OCI-LY1 (cell line): ENCODE measurements at regions not wholly inside any gene's neighbourhood (a gene's known extent, or its start where the extent isn't known, plus 50 kb on each side); places are given as distances from the start of the nearest gene placed in this dataset.

Experiments used
- H2AFZ ChIP-seq: fragments of 200-600 bp; sonication (generic), shearing (Covaris generic); 2 replicates; pipeline ENCODE4 v1.6.0; 2014; ENCODE audit warnings: antibody characterized with exemption, mild to moderate bottlenecking, low read length
- H3F3A ChIP-seq: fragments of 200-600 bp; sonication (generic), shearing (Covaris generic); 2 replicates; pipeline ENCODE4 v1.6.0; 2014; ENCODE audit warnings: mild to moderate bottlenecking, antibody characterized with exemption, low read length, moderate library complexity; ENCODE audit not compliant: insufficient read depth
- H3K27ac ChIP-seq: fragments of 200-600 bp; sonication (generic); 2 replicates; pipeline ENCODE4 v1.5.1; 2014; ENCODE audit warnings: low read length, mixed run types, mild to moderate bottlenecking, low read depth; ENCODE audit not compliant: poor library complexity, severe bottlenecking
- H3K27me3 ChIP-seq: fragments of 200-600 bp; sonication (generic); 2 replicates; pipeline ENCODE4 v1.6.0; 2014; ENCODE audit warnings: antibody characterized with exemption, mild to moderate bottlenecking, low read length, moderate library complexity; ENCODE audit not compliant: insufficient read depth
- H3K36me3 ChIP-seq: fragments of 200-600 bp; sonication (generic); 2 replicates; pipeline ENCODE4 v1.6.1; 2014; ENCODE audit warnings: mild to moderate bottlenecking, antibody characterized with exemption, low read length, moderate library complexity, mixed read lengths; ENCODE audit not compliant: insufficient read depth
- H3K4me1 ChIP-seq: fragments of 200-600 bp; sonication (generic); 2 replicates; pipeline ENCODE4 v1.5.1; 2014; ENCODE audit warnings: mild to moderate bottlenecking, low read length, moderate library complexity; ENCODE audit not compliant: insufficient read depth, severe bottlenecking
- H3K4me2 ChIP-seq: fragments of 200-600 bp; sonication (generic), shearing (Covaris generic); 2 replicates; pipeline ENCODE4 v1.6.1; 2014; ENCODE audit warnings: low read length
- H3K4me3 ChIP-seq: fragments of 200-600 bp; sonication (generic); 2 replicates; pipeline ENCODE4 v1.5.1; 2014; ENCODE audit warnings: low read length, low read depth, mild to moderate bottlenecking, mixed read lengths; ENCODE audit not compliant: poor library complexity, severe bottlenecking
- H3K79me2 ChIP-seq: fragments of 200-600 bp; shearing (Covaris generic); 2 replicates; pipeline ENCODE4 v1.6.1; 2016; ENCODE audit warnings: mixed run types, low read length, mixed read lengths; ENCODE audit not compliant: insufficient read depth
- H3K9ac ChIP-seq: fragments of 200-600 bp; sonication (generic), shearing (Covaris generic); 2 replicates; pipeline ENCODE4 v1.6.1; 2014; ENCODE audit warnings: mild to moderate bottlenecking, low read length, mixed read lengths
- H3K9me2 ChIP-seq: fragments of 200-600 bp; sonication (generic), shearing (Covaris generic); 2 replicates; pipeline ENCODE4 v1.6.1; 2014; ENCODE audit warnings: low read depth, mild to moderate bottlenecking, low read length, mixed read lengths
- H3K9me3 ChIP-seq: fragments of 200-600 bp; shearing (Covaris generic); 2 replicates; pipeline ENCODE4 v1.6.1; 2014; ENCODE audit warnings: low read length, mixed read lengths
- H4K20me1 ChIP-seq: fragments of 200-600 bp; sonication (generic), shearing (Covaris generic); 2 replicates; pipeline ENCODE4 v1.6.0; 2016; ENCODE audit warnings: mild to moderate bottlenecking, low read length; ENCODE audit not compliant: insufficient read depth
- EZH2 ChIP-seq: fragments of 200-600 bp; sonication (generic), shearing (Covaris generic); IDR thresholded peaks from 2 replicates; pipeline ENCODE4 v1.8.0; 2017; ENCODE audit warnings: borderline replicate concordance, mixed run types, mild to moderate bottlenecking, antibody characterized with exemption, low read length, moderate library complexity, mixed read lengths
- TF ChIP-seq, protein P1 (sequence below): fragments of 200-600 bp; sonication (generic), shearing (Covaris generic); IDR thresholded peaks from 2 replicates; pipeline ENCODE4 v1.5.1; 2017; ENCODE audit warnings: mild to moderate bottlenecking, antibody characterized with exemption, low read length, moderate library complexity, mixed read lengths

DNA sequence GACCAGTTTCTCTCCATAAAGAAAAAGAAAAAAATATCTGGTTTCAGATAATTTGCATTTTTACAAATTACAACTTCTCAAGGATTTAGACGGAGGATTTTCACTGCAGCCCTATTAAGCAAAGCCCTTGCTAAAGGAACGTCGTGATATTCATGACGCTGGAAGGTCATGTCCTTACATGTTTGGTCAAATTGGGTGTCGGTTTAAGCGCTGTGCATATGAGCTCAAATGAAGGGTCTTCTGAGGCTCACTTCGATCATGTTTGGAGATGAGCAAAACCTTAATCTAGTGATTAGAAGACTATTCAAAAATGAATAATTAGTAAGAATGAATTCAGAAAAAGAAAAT is 67.3 kb upstream of the USP15 start:
- no peak overlapping the region for H3K4me2 ChIP-seq
- H4K20me1 ChIP-seq = no peaks in the 10 kb centered on the region
- no peak overlapping the region for H3K4me3 ChIP-seq
- no peaks in the 10 kb centered on the region for H3K9me3 ChIP-seq
- no peaks in the 10 kb centered on the region for H3K36me3 ChIP-seq
- no peak overlapping the region for H2AFZ ChIP-seq
- no peak overlapping the region for H3K9ac ChIP-seq
- no peak overlapping the region for H3K27ac ChIP-seq
- no peaks in the 10 kb centered on the region for H3K27me3 ChIP-seq
- H3K4me1 ChIP-seq = no peaks in the 10 kb centered on the region
- H3K79me2 ChIP-seq = no peaks in the 10 kb centered on the region
- H3F3A ChIP-seq = no peaks in the 10 kb centered on the region
- H3K9me2 ChIP-seq = no peaks in the 10 kb centered on the region
- no peak for TF ChIP-seq EZH2
- TF ChIP-seq, protein P1, sequence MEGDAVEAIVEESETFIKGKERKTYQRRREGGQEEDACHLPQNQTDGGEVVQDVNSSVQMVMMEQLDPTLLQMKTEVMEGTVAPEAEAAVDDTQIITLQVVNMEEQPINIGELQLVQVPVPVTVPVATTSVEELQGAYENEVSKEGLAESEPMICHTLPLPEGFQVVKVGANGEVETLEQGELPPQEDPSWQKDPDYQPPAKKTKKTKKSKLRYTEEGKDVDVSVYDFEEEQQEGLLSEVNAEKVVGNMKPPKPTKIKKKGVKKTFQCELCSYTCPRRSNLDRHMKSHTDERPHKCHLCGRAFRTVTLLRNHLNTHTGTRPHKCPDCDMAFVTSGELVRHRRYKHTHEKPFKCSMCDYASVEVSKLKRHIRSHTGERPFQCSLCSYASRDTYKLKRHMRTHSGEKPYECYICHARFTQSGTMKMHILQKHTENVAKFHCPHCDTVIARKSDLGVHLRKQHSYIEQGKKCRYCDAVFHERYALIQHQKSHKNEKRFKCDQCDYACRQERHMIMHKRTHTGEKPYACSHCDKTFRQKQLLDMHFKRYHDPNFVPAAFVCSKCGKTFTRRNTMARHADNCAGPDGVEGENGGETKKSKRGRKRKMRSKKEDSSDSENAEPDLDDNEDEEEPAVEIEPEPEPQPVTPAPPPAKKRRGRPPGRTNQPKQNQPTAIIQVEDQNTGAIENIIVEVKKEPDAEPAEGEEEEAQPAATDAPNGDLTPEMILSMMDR = no peak

DNA sequence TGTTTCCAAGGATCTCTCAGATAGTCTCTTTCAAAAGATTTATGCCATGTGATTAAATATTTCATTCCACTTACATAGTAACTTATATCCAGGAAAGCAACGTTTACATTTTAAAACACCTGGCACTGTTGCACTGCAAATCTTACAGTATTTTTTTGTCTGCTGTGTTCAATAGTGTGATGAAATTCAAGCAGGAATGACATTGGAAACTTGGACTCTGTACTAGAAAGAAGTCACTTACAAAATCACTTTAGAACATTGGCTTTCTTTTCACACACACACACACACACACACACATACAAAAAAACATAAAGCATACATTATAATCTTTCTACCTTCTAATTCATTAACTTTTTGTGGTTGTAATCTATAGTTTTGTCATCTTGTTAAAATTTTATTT is 66.2 kb upstream of the USP15 start:
- H3K9me3 ChIP-seq = no peaks in the 10 kb centered on the region
- no peaks in the 10 kb centered on the region for H3K79me2 ChIP-seq
- H3K9me2 ChIP-seq = no peaks in the 10 kb centered on the region
- no peaks in the 10 kb centered on the region for H3K36me3 ChIP-seq
- H4K20me1 ChIP-seq = no peaks in the 10 kb centered on the region
- H3K27me3 ChIP-seq = no peaks in the 10 kb centered on the region
- no peak overlapping the region for H3K9ac ChIP-seq
- no peak overlapping the region for H2AFZ ChIP-seq
- H3K4me2 ChIP-seq = no peak overlapping the region
- no peaks in the 10 kb centered on the region for H3K4me1 ChIP-seq
- no peaks in the 10 kb centered on the region for H3F3A ChIP-seq
- H3K27ac ChIP-seq = no peak overlapping the region
- H3K4me3 ChIP-seq = no peak overlapping the region
- TF ChIP-seq, protein P1 = no peak
- no peak for TF ChIP-seq EZH2

DNA sequence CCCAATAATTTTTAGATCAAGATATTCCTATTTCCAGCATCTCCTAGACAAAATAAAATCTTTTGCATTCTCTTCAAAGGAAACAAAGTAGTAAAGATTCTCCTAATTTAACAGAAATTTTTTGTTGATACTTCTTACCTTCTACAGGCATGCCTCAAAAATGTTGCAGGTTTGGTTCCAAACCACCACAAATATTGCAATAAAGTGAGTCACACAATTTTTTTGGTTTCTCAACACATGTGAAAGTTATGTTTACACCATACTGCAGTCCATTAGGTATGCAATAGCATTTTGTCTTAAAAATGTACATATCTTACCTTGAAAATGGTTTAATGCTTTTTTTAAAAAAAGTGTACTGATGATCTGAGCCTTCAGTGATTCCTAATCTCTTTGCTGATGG is 65.6 kb upstream of the USP15 start:
- Histone ChIP-seq H2AFZ (no peak overlapping the region), H3K9me3 (no peaks in the 10 kb centered on the region), H3K79me2 (no peaks in the 10 kb centered on the region), H3K27ac (no peak overlapping the region), H3K4me1 (no peaks in the 10 kb centered on the region), H3K9ac (no peak overlapping the region), H3K4me3 (no peak overlapping the region), H3F3A (no peaks in the 10 kb centered on the region), H3K9me2 (no peaks in the 10 kb centered on the region), H3K4me2 (no peak overlapping the region), H4K20me1 (no peaks in the 10 kb centered on the region), H3K36me3 (no peaks in the 10 kb centered on the region), H3K27me3 (no peaks in the 10 kb centered on the region)
- no peak for TF ChIP-seq EZH2
- TF ChIP-seq, protein P1 = no peak
